IMR-90 (cell line): ENCODE measurements at regions not wholly inside any gene's neighbourhood (a gene's known extent, or its start where the extent isn't known, plus 50 kb on each side); places are given as distances from the start of the nearest gene placed in this dataset. TPM values are rescaled to one million over a fixed set of nuclear protein-coding genes. Genes with fewer than 3 reads are reported as not detected.

ENCODE experiments used
- microRNA-seq, 2 experiments: library from miRNA; stranded (forward) in 1 of 2; unstranded in 1 of 2; fragments of 10-50 nt in 1 of 2; fragments of <30 nt in 1 of 2; gene quantifications in 1 of 2; microRNA quantifications in 1 of 2; one replicate each; pipeline versions ENCODE3 to v1.1.0; 2013 to 2020; ENCODE audit not compliant: insufficient read depth in 1 of 2, insufficient read length in 1 of 2, unreplicated experiment in 1 of 2
- small RNA-seq, 5 experiments: library from RNA; depleted of rRNA; stranded (forward); fragments of <200 nt; gene quantifications; one replicate each; pipeline ENCODE3, GENCODE V24; 2012

Small RNA genes in the stretch of these regions (microRNA-seq; reads per million reads assigned to microRNA genes)
- gene RNU1-141P (ENCODE audit: insufficient read depth, insufficient read length): not detected

Small RNA genes in the stretch of these regions (small RNA-seq; reads per million reads assigned to genes)
- gene RNU1-141P: 0 to 0.60 (median 0) reads per million in 5 experiments
